Activated naive CD4-positive, alpha-beta T cell treated with anti-CD3 and anti-CD28 coated beads, Interleukin-2, amount 50 U/mL, for 72 hours (primary cell): ENCODE measurements at regions not wholly inside any gene's neighbourhood (a gene's known extent, or its start where the extent isn't known, plus 50 kb on each side); places are given as distances from the start of the nearest gene placed in this dataset.

ENCODE experiments used
- ATAC-seq, 2 donors: fragments of 150-1000 bp; cut with Tn5 transposase; 2 replicates each; pipeline ENCODE4 v1.10.0; 2021; ENCODE audit warnings: mild to moderate bottlenecking in 2 of 2, moderate library complexity in 2 of 2
- DNase-seq, 2 donors: peaks; one replicate each; pipeline ENCODE4 v3.0.0; 2021 to 2022; ENCODE audit warnings: low spot score in 2 of 2
- H3K27ac Mint-ChIP-seq, 2 donors: one replicate each; pipeline ENCODE4 v1.8.0; 2022; ENCODE audit warnings: mild to moderate bottlenecking in 2 of 2, mixed read lengths in 2 of 2
- H3K36me3 Mint-ChIP-seq, 2 donors: one replicate each; pipeline ENCODE4 v1.8.0; 2022; ENCODE audit warnings: mixed read lengths in 2 of 2
- H3K9me3 Mint-ChIP-seq, 2 donors: one replicate each; pipeline ENCODE4 v1.8.0; 2022; ENCODE audit warnings: mixed read lengths in 2 of 2

GRCh38 chrX:69317721-69318120, 152.5 kb upstream of the PJA1 start:
- no peak for ATAC-seq
- Mint-ChIP-seq H3K36me3 (no peaks in the 10 kb centered on the region), H3K9me3 (no peaks in the 10 kb centered on the region), H3K27ac (no peak overlapping the region)
- DNase-seq = no peak

- Mint-ChIP-seq H3K36me3 (no peaks in the 10 kb centered on the region), H3K27ac (no peak overlapping the region)
These were observed 149.4 kb upstream of the PJA1 start for GRCh38 chrX:69314436-69315348.

GRCh38 chrX:69313617-69314290, 148.5 kb upstream of the PJA1 start:
- Mint-ChIP-seq H3K36me3 (no peaks in the 10 kb centered on the region), H3K9me3 (no peaks in the 10 kb centered on the region), H3K27ac (no peak overlapping the region)
- DNase-seq (no peak), ATAC-seq (no peak)

More at GRCh38 chrX:69314436-69315348, 149.4 kb upstream of the PJA1 start:
- DNase-seq = no peak
- ATAC-seq = no peak
- no peaks in the 10 kb centered on the region for H3K9me3 Mint-ChIP-seq

- Mint-ChIP-seq H3K36me3 (no peaks in the 10 kb centered on the region), H3K27ac (no peak overlapping the region), H3K9me3 (no peaks in the 10 kb centered on the region)
- ATAC-seq (no peak), DNase-seq (no peak)
These were observed 146.8 kb upstream of the PJA1 start for GRCh38 chrX:69311936-69312670.

- Mint-ChIP-seq H3K36me3 (no peaks in the 10 kb centered on the region), H3K27ac (no peak overlapping the region), H3K9me3 (no peaks in the 10 kb centered on the region)
- ATAC-seq (no peak), DNase-seq (no peak)
These were observed 144.0 kb upstream of the PJA1 start for GRCh38 chrX:69309074-69309792.

GRCh38 chrX:69307756-69308155, 142.5 kb upstream of the PJA1 start:
- H3K36me3 Mint-ChIP-seq = no peaks in the 10 kb centered on the region
- no peak overlapping the region for H3K27ac Mint-ChIP-seq
- H3K9me3 Mint-ChIP-seq = no peaks in the 10 kb centered on the region
- no peak for DNase-seq
- ATAC-seq = no peak

- ATAC-seq = no peak
- DNase-seq = no peak
- Mint-ChIP-seq H3K36me3 (no peaks in the 10 kb centered on the region), H3K27ac (no peak overlapping the region), H3K9me3 (no peaks in the 10 kb centered on the region)
These were observed 141.8 kb upstream of the PJA1 start for GRCh38 chrX:69307029-69307428.

GRCh38 chrX:69306063-69306404, 140.8 kb upstream of the PJA1 start:
- DNase-seq (no peak), ATAC-seq (no peak)
- Mint-ChIP-seq H3K9me3 (no peaks in the 10 kb centered on the region), H3K27ac (no peak overlapping the region), H3K36me3 (no peaks in the 10 kb centered on the region)

- DNase-seq = no peak
- Mint-ChIP-seq H3K36me3 (no peaks in the 10 kb centered on the region), H3K9me3 (no peaks in the 10 kb centered on the region), H3K27ac (no peak overlapping the region)
- no peak for ATAC-seq
These were observed 140.2 kb upstream of the PJA1 start for GRCh38 chrX:69305333-69306062.

GRCh38 chrX:69303231-69303630, 138.0 kb upstream of the PJA1 start:
- no peak for ATAC-seq
- Mint-ChIP-seq H3K36me3 (no peaks in the 10 kb centered on the region), H3K27ac (no peak overlapping the region), H3K9me3 (no peaks in the 10 kb centered on the region)
- no peak for DNase-seq

- Mint-ChIP-seq H3K36me3 (no peaks in the 10 kb centered on the region), H3K27ac (no peak overlapping the region), H3K9me3 (no peaks in the 10 kb centered on the region)
- DNase-seq (no peak), ATAC-seq (no peak)
These were observed 134.9 kb upstream of the PJA1 start for GRCh38 chrX:69299951-69300714.

GRCh38 chrX:69299285-69299684, 134.0 kb upstream of the PJA1 start:
- DNase-seq = no peak
- H3K9me3 Mint-ChIP-seq = no peaks in the 10 kb centered on the region
- no peak overlapping the region for H3K27ac Mint-ChIP-seq
- no peak for ATAC-seq
- no peaks in the 10 kb centered on the region for H3K36me3 Mint-ChIP-seq

GRCh38 chrX:69298466-69299140, 133.3 kb upstream of the PJA1 start:
- no peaks in the 10 kb centered on the region for H3K36me3 Mint-ChIP-seq
- H3K27ac Mint-ChIP-seq = no peak overlapping the region
- no peak for ATAC-seq
- DNase-seq = no peak
- H3K9me3 Mint-ChIP-seq = no peaks in the 10 kb centered on the region

- Mint-ChIP-seq H3K9me3 (no peaks in the 10 kb centered on the region), H3K27ac (no peak overlapping the region), H3K36me3 (no peaks in the 10 kb centered on the region)
- no peak for ATAC-seq
- no peak for DNase-seq
These were observed 132.3 kb upstream of the PJA1 start for GRCh38 chrX:69297506-69297905.
